ENCODE measurements at regions not wholly inside any gene's neighbourhood (a gene's known extent, or its start where the extent isn't known, plus 50 kb on each side); places are given as distances from the start of the nearest gene placed in this dataset.
"Not testable (repeated sequence)": the region's sequence is repeated elsewhere in the genome, so short reads cannot be mapped to it uniquely, and the experiment has no call there.

DNA sequence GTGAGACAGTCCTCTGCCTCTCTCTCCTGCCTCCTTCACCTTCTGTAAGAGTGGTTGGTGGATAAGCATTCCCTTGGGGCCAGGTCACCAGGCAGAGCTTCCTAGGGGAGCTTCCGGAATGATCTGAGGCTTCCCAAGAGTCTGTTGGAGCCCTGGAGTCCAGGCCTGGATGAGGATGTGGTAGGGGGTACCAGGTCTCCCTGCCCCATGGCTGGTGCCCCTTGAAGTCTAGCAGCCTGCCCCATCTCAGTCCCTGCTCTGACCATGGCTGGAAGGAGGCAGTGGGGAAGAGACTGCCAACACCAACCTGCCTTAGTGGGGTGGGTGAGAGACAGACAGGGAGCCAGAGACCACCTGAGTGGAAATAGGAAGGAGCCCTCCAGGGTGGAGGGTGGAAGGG, 1316.9 kb downstream of the UQCRFS1 start:
- DNase-seq = no peak

DNA sequence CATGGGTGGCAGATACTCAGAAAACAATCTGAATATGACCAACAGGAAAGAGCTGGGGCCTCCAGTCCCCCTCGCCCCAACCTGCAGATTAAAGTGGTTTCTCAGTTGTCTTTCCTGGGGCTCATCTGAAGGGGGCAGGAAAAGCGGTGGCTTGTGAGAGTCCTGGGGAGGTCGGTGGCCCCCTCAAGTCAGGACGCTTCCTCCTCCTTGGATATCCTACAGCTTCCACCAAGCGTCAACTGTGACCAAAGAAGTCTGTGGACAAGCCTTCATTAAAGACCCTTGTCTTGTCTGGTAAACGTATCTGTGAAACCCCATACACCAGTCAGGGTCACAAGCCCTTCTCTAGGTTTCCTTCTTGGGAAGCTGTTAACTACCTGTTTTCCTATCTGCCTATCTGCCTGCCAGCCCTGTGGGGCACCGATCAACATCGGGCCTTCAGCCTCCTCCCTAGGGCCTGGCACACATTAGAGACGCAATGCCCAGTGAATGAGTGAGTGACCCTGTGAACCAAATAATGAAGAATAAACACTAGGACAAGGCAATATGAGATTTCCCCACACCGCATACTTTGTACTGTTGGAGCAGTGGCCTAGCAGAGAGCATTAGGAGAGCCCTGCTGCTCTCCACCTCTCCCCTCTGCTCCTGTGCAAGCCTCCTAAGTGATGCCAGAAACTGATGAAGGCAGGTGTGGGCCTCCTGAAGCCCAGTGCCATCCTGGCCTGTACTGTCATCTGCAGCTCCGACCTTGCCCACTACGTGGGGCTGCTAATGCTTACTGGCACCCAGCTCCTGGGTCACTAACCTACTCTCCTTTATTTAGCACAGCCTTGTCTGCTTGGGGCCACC, 1317.8 kb downstream of the UQCRFS1 start:
- no peak for DNase-seq

DNA sequence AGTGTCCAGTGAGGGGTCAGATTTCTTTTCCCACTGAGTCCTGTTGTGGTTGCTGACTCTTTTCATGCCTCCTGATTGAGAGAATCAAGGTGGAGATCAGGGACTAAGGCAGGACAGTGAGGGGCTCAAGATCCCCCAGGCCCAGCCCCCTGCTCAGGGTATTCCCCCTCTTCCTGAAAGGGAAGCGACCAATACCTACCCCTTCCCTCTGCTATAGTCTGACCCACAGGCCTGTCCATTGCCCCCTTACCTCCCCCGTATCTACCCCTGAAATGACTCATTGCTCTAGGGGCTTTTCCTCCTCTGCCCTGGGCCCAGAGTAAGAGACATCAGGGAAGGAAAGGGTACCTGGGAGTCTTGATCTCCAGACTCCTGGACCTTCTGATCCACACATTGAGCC, 1320.5 kb downstream of the UQCRFS1 start:
- no peak for DNase-seq

DNA sequence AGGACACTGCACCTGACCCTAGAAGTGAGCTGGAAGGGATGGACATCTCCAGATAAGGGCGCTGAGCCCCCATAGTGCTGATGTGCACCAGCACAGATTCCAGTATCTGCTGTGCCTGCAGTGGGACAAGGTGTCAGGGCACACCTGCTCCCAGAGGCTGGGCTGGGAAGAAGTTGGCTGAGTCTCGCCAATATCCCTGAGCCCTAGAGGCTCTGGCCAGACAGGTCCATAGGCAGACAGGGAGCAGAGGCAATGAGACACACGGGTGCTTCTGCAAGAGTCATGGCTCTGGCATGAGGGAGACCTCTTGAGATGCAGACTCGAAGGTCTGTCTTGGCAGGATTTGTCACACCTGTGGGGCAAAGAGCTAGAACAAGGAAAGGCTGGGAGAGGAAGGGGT, 1321.5 kb downstream of the UQCRFS1 start:
- no peak for DNase-seq

DNA sequence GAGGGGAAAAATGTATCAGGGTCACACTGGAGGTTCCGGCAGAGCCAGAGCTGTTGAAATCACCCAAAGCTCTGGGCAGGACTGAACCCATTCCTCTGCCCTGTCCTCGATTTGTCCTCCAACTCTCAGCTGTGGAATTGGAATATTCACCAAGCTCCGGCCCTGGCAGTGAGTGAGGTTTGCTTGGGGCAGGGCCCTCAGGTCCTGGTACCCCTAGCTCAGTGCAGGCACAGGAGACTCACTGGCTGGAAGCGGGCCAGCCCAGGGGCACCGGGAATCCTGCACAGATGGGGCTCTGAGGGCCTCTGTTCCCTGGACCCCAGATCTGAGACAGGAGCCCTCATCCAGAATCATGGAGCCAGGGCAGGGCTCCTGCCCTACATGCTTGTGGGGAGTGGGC, 1322.3 kb downstream of the UQCRFS1 start:
- DNase-seq = no peak

DNA sequence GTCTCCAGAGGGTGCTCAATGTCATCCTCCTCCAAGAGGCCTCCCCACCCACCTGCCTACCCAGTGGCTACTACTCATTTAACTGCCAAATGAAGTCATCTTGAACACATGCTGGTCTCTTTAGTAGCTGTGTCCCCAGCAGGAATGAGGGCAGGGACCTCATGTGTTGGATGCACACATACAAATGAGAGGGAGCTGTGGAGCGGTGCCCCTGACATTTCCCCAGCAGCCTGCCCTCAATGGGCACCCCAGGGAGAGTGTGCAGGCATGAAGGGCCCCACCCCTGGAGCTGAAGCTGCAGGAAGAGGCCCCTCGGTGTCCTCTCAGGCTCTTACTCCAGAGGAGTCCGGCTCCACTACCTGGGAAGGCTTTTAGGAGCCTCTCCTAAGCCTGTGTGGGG, 1322.7 kb downstream of the UQCRFS1 start:
- no peak for DNase-seq

DNA sequence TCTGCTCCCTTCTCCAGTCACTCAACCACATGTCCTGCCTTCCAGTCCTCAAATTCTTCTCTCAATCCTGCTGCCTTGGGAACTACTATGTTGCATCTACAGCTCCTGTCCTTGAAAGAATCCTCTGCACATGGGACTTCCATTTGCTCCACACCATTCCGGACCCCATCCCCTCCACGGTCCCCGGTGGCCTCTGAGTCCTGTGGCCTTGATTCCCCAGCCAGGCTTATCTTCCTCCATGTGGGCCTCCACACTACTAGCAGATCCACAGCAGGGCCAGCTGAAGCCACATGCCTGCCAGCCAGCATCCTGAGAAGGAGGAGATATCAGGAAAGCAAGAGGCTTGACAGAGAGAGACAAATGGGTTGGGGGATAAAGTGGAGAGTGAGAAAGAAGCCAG, 1323.8 kb downstream of the UQCRFS1 start:
- no peak for DNase-seq

DNA sequence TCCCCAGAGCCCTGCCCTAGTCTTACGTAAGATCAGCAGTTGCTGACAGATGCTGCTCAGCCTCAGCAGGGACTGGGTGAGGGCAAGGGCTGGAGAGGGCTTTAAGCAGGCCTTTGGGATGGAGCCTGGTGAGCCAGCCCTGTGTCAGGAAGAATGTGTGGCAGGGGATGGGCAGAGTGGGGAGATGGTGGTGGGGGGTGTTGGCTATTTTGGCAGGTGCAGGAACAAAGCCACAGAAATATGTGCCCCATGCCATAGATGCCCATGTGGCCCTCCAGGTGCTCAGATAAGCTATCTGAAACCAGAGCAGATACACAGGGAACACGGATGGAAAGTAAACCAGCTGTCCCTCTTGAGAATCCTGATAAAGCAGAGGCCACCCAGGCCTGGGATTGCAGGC, 1325.0 kb downstream of the UQCRFS1 start:
- DNase-seq = no peak

DNA sequence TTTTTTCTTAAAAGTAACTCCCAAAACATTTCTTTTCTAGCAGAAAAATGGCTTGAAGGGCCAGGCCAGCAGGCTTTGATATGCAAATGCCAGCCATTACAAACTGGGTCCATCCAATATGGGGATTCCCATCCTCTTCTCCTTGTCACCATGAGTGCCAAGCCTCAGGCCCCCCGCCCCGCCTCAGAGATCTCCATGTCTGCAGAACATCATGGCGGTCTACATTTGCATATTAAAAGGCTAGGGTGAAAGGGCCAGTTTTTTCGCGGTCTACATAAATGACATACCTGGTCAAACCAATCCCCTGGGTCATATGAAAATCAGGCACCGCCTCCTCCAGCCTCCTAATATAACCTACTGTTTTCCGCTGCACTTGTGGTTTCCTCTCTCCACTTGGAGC, 1327.6 kb downstream of the UQCRFS1 start:
- no peak for DNase-seq

DNA sequence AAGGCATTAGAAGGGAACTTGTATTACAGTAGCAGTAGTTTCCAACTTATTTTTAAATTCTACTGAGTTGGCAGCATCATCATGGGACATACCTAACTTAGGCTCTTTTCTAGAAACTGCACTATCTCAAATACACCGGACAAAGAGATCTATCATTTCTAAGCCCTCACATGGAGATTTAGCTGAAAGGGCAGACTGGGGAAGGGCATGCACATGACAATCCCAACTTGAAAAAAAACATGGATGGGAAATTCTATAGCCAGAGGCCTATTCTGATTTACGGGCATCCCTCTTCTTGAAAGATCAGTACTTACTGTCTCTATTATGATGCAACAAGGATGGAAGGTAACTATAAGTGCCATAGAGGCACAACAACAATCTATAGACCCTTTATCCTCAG, 1328.6 kb downstream of the UQCRFS1 start:
- no peak for DNase-seq

DNA sequence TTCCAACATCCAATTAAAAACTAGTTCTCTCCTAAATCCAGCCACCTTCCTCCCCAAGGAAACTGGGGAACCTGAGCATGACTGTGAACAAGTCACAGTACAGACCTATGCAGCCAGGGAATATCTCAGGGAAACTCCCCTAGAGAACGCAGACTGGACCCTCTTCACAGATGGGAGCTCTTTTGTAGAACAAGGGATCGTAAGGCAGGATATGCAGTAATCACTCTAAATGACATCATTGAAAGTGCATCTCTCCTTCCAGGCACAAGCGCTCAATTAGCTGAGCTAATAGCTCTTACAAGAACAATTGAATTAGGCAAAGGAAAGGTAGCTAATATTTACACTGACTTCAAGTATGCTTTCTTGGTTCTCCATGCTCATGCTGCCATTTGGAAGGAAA, 1331.7 kb downstream of the UQCRFS1 start:
- no peak for DNase-seq

DNA sequence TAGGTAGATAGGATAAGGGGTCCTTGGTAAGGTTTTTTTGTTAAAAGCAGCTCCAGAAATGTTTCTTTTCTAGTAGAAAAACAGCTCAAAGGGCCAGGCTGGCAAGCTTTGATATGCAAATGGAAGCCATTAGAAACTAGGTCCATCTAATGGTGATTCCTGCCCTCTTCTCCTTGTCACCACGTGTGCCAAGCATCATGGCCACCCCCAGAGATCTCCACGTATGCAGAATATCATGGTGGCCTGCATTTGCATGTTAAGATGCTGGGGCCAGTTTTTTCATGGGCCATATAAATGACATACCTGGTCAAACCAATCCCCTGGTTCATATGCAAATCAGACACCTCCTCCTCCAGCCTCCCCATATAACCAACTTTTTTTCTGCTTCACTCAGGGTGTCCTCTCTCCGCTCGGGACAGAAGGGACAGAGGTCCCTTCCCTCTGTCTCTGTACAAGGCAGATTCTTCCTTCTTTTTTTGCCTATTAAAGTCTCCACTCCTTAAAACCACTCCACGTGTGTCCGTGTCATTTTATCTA, 1335.9 kb downstream of the UQCRFS1 start:
- no peak for DNase-seq

DNA sequence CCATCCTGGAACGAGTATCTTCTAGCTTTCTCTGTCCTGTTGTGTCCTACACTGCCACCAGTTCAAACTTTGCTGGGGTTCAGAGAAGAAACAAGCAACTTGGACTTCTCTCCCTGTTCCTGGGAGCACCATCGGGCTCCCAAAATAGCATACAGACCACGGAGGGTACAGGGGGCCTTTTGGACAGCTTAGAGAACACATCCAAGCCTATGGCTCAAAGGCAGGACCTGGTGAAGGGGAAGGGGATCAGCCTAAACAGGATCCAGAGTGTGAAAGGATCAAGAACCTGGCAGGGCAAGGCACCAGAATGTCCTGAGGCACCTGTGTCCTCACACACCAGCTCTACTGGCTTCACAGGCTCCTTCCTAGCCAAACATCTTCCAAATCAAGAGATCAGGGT, 1336.5 kb downstream of the UQCRFS1 start:
- DNase-seq = no peak

DNA sequence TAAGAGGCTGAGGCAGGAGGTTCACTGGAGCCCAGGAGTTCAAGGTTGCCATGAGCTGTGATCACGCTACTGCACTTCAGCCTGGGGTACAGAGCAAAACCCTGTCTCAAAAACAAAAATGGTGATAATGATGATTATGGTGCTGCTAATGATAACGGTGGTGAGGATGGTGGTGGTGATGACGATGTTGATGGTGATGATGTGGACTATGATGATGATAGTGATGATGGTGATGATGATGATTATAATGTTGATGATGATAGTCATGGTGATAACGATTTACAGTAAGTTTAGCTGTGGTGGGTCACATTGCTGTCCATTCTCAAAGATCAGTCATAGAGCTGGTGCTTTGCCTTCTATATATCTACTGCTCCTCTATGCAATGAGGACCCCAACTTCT, 1340.6 kb downstream of the UQCRFS1 start:
- no peak for DNase-seq

DNA sequence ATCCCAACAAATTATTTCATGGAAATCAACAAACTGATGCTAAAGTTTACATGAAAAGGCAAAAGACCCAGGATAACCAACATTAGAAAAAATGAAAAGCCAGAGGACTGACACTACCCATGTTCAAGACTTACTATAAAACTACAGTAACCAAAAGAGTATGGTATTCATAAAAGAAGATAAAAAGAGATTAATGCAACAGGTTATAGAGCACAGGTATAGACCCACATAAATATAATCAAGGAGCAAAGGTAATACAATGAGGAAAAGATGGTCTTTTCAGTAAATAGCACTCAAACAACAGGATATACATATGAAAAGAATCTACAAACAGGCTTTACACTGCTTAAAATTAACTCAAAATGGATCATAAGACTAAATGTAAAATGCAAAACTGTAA, 1342.7 kb downstream of the UQCRFS1 start:
- DNase-seq = no peak

DNA sequence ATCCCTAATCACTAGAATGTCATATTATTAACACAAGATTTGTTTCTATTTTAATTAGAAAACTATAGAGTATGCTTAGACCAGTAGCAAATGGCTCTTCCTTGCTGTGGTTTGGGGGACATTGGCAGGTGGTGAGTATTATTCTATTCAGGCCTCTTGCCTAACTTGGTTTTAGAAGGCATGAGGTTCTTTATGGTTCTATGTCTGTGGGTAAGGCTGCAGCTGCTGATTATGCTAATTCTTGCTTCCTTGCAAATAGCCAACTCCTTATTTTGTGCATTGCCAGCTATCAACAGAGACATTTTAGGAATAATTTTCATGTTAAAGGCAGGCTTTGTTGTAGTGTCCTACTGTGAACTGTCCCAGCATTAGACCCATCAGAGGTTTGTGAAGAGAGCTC, 1344.9 kb downstream of the UQCRFS1 start:
- DNase-seq = no peak

DNA sequence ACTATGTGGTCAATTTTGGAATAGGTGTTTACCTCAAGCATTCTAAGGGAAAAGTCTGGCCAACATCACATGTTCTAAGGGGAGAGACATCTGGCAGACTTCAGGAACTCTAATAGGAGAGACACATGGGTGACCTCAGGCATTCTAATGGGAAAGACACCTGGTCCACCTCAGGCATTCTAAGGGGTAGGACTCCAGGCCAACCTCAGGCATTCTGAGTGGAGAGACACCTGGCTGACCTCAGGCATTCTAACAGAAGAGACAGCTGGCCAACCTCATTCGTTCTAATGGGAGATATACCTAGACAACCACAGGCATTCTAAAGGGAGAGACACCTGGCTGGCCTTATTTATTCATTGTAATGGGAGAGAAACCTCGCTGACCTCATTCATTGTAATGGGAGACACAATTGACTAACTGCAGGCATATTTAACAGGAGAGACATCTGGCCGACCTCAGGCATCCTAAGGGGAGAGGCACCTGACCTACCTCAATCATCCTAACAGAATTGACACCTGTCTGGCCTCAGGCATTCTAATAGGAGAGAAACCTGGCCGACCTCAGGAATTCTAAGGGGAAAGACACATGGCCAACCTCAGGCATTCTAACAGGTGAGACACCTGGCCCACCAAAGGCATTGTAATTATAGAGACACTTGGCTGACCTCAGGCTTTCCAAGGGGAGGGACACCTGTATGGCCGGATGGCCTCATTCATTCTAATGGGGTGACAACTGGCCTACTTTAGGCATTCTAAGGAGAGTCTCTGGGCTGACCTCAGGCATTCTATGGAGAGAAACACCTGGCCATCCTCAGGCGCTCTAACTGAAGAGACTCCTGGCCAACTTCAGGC, 1346.8 kb downstream of the UQCRFS1 start:
- DNase-seq = no peak

DNA sequence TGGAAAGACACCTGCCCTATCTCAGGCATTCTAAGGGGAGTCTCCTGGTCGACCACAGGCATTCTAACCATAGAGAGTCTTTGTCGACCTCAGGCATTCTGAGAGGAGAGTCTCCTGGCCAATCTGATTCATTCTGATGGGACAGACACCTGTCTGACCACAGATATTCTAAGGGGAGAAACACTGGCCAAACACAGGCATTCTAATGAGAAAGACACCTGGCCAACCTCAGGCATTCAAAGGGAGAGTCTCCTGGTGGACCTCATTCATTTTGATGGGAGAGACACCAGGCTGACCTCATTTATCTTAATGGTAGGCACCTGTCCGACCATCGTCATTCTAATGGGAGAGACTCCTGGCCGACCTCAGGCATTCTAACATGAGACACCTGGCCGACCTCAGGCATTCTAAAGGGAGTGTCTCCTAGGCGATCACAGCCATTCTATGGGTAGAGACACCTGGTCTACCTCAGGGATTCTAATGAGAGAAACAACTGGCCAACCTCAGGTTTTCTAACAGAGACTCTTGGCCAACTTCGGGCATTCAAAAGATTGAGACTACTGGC, 1351.5 kb downstream of the UQCRFS1 start:
- no peak for DNase-seq

DNA sequence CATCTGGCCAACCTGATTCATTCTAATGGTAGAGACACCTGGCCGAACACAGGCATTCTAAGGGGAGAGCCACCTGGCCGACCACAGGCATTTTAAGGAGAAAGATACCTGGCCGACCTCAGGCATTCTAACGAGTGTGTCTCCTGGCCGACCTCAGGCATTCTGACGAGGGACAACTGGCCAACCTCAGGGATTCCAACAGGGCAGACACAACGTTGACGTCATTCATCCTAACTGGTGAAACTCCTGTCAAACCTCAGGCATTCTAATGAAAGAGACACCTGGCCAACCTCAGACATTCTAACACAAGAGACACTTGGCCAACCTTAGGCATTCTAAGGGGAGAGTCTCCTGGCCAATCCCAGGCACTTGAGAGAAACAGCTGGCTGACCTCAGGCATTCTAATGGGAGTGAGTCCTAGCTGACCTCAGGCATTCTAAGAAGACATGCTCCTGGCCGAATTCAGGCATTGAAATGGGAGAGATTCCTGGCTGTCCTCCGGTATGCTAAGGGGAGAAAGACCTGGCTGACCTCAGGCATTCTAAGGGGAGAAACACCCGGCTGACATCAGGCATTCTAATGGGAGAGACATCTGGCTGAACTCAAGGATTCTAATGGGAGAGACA, 1352.5 kb downstream of the UQCRFS1 start:
- DNase-seq = no peak

DNA sequence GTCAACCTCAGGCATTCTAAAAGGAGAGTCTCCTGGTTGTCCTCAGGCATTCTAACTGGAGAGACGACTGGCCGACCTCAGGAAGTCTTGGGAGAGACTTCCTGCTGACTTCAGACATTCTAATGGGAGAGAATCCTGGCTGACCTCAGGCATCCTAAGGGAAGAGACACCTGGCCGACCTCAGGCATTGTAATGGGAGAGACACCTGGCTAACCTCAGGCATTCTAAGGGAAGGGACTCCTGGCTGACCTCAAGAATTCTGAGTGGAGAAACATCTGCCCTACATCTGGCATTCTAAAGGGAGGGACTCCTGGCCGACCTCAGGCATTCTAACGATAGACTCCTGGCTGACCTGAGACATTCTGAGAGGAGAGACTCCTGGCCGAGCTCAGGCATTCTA, 1353.3 kb downstream of the UQCRFS1 start:
- DNase-seq = no peak

DNA sequence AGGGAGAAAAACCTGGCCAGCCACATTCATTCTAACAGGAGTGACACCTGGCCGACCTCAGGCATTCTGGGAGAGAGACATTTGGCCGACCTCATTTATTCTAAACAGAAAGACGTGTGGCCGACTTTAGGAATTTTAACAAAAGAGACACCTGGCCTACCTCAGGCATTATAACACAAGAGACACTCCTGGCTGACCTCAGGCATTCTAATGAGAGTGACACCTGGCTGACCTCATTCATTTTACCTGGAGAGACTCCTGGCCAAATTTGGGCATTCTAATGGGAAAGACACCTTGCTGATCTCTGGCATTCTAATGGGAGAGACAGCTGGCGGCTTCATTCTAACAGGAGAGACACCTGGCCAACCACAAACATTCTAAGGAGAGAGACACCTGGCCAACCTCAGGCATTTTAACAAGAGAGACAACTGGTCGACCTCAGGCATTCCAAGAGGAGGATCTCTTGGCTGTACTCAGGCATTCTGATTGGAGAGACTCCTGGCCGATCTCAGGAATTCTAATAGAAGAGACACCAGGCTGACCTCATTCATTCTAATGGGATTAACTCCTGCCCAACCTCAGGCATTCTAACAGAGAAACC, 1353.9 kb downstream of the UQCRFS1 start:
- no peak for DNase-seq

DNA sequence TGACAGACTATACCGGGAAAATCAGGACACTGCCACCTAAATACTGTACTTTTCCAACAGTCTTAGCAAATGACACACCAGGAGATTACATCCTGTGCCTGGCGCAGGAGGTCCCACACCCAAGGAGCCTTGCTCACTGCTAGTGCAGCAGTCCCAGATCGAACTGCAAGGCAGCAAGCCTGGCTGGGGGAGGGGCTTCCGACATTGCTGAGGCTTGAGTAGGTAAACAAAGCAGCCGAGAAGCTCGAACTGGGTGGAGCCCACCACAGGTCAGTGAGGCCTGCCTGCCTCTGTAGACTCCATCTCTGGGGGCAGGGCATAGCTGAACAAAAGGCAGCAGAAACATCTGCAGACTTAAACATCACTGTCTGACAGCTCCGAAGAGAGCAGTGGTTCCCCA, 1360.0 kb downstream of the UQCRFS1 start:
- DNase-seq = not testable (repeated sequence)
